SK-N-DZ (cell line): ENCODE measurements at regions not wholly inside any gene's neighbourhood (a gene's known extent, or its start where the extent isn't known, plus 50 kb on each side); places are given as distances from the start of the nearest gene placed in this dataset.
"Not testable (repeated sequence)": the region's sequence is repeated elsewhere in the genome, so short reads cannot be mapped to it uniquely, and the experiment has no call there.

Experiments
- DNase-seq: peaks from one replicate; pipeline ENCODE4 v3.0.0-alpha.2; 2015; ENCODE audit warnings: low spot score

DNA sequence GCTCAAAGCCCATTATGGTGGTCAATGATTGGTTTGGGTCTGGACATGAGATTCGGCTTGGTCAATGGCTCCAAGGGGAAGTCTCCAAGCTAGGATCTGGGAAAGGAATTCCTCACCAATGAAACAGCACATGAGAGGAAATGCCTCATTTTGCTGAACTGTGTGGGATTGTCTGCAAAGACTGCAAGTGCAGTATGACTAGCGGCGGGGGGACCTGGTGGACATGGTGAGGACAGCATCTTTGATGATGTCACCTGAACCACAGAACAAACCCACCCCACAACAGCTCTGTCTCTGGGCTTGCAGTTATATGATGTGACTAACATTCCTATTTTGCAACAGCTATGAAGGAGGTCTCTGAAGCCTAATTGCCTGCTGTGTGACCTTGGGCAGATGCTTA, 50.6 kb upstream of the NKD1 start:
- no peak for DNase-seq

DNA sequence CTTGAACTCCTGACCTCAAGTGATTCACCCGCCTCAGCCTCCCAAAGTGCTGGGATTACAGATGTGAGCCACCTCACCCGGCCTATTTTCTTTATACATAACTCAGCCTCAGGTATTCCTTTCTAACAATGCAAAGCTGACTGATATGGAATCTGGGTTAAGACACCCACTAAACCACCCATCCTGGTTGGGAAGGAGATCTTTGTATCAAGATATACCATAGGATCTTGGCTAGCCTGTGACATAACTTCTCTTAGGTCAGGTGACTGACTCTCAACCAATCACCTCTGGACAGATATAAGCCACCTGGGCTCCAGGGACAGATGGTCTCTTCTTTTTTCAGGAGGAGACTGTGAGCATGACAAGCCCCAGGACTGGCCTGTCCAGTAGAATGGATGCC, 51.2 kb upstream of the NKD1 start:
- DNase-seq = no peak

DNA sequence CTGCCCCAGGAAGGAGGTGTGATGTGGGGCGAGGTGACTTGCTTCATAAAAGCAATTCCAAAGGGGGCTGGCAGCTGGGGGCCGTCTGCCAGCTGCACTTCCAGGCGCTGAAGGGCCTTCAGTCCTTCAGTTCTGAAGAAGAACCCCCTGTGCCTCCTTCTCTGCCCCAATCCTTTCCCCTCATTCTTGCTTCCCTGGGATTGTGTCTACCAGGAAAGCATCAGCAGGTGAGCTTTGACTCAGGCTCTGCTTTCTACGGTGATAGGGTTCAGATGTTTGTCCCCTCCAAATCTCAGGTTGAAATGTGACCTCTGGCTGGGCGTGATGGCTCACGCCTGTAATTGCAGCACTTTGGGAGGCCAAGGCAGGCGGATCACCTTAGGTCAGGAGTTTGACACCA, 52.5 kb upstream of the NKD1 start:
- no peak for DNase-seq

DNA sequence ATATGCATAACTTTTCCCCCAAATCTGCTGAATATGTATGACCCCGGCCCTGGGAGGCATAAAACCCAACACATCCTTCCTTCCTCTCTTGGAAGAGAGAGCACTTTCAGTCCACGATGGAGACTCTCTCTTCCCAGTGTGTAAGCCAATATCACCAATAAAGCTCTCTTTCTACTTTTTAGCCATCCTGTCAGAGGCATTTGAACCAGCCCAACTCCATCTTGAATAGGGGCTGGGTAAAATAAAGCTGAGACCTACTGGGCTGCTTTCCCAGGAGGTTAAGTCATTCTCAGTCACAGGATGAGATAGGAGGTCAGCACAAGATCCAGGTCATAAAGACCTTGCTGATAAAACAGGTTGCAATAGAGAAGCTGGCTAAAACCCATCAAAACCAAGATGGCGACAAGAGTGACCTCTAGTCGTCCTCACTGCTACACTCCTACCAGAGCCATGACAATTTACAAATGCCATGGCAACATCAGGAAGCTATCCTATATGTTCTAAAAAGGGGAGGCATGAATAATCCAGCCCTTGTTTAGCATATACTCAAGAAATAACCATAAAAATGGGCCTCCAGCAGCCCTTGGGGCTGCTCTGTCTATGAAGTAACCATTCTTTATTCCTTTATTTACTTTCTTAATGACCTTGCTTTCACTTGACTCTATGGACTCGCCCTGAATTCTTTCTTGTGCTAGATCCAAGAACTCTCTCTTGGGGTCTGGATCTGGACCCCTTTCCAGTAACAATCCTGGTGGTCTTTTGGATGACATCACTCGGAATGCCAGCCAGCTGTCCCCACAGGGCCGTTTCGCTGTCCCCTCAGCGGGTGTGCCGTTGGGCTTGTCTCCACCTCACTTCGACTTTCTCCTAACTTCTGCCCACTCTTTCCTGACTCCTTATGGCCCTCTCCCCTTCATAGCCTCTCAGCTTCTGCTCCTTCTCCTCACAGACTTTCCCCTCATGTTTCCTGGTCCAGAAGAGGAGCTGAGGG, 53.4 kb upstream of the NKD1 start:
- no peak for DNase-seq

DNA sequence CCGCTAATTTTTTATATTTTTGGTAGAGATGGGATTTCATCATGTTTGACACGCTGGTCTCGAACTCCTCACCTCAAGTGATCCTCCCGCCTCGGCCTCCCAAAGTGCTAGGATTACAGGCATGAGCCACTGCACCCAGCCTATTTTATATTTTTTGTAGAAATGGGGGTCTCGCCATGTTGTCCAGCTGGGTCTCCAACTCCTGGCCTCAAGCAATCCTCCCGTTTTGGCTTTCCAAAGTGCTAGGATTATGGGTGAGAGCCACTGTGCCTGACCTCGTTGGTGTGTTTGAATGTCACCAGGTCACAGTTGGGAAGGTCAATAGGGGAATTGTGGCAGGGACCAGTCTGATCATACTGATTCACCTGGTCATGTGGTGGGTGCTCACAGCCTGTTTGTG, 56.7 kb upstream of the NKD1 start:
- DNase-seq = no peak

DNA sequence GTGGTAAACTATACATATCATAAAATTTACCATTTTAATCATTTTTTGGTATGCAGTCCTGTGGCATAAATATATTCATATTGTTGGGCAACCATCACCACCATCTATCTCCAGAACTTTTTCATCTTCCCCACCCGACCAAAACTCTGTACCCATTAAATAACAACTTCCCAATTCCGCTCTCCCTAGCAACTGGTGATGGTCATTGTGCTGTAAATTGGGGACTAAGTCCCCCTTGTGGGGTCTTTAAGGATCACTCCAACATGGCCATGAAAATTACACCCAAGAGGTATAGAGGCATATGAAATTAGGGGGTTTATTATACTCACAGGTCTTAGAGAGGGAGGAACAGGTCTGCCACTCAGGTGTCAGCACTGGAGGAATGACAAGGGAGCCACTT, 57.4 kb upstream of the NKD1 start:
- DNase-seq = no peak

DNA sequence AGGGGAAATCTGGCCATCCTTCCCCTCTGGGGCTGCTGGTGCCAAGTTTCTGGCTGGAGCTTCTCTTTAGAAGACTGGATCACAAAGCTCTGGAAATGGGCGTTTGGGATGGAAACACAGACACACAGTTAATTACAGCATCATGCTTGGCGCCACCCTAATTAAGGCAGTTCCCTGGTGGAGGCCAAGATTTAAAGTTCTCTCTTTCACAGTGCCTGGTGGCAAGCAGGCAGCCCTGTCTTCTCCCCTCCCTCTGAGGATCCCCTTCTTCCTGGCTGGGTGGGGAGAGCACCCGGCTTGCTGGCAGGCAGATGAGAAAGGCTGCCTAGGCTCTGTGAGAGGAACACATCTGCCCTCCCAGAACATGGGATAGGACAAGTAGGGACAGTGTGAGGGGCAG, 59.0 kb upstream of the NKD1 start:
- DNase-seq = no peak

DNA sequence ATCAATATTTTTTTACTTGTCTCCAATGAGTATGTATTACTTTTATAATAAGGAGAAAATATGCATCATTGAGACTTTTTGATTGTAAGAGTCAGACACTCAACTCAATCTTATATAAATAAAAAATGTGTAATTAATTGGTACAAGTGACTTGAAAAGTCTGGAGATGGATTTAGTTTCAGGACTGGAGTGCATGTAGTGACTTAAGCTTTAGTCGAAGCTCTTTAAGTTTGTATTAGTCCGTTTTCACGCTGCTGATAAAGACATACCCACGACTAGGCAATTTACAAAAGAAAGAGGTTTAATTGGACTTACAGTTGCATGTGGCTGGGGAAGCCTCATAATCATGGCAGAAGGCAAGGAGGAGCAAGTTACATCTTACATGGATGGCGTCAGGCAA, 60.7 kb upstream of the NKD1 start:
- DNase-seq = no peak

DNA sequence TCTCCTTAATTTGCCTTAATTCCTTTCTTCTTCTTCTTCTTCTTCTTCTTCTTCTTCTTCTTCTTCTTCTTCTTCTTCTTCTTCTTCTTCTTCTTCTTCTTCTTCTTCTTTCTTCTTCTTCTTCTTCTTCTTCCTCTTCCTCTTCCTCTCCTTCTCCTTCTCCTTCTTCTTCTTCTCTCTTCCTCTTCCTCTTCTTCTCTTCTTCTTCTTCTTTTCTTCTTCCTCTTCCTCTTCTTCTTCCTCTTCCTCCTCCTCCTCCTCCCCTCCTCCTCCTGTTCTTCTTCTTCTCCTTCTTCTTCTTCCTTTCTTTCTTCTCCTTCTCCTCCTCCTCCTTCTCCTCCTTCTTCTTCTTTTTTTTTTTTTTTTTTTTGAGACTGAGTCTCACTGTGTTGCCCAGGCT, 62.0 kb upstream of the NKD1 start:
- DNase-seq = not testable (repeated sequence)

DNA sequence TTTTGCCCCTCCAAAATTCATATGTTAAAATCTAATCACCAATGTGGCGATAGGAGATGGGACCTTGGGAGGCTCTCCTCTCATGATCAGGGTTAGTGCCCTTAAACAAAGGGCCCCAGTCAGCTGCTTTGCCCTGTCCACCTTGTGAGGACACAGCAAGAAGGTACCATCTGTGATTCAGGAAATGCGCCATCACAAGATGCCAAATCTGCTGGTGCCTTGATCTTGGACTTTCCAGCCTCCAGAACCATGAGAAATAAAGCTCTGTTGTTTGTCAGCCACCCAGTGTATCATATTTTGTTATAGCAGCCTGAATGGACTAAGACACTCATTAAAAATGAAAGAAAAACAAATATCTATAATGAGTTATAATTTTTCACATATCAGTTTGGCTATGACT, 63.0 kb upstream of the NKD1 start:
- no peak for DNase-seq

DNA sequence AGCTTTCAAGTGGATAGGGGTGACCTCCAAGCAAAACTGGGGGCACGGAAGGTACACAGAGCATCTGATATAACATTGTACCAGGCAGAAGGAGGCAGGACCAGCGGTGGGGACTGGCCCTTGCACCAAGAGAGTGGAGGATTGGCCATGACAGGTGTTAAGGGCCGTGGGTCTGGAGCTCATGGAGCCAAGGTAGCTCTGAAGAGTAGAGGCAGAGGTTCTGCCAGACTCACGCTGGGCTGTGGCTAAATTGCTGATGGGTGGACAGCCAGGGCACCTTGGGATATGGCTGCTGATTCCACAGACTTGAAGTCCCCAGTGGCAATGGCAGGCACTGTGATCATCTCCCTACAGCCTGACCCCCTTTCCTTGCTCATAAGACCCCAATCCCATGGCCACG, 65.9 kb upstream of the NKD1 start:
- DNase-seq = no peak

DNA sequence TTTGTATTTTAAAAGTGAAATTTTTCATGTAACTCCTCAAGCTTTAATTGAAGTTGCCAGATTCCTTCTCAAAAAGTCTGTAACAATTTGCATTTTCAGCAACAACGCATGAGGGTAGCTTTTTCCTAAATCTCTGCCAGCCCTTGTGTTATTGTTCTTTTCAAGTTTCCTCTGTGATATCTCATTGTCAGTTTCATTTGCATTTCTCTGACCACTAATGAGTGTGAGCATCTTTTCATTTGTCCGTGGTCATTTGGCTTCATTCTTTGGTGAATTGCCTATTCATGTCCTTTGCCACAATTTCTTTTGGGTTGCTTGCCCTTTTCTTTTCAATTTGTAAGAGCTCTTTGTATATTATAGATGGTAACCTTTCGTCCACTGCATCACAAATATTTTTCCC, 68.0 kb upstream of the NKD1 start:
- DNase-seq = no peak

DNA sequence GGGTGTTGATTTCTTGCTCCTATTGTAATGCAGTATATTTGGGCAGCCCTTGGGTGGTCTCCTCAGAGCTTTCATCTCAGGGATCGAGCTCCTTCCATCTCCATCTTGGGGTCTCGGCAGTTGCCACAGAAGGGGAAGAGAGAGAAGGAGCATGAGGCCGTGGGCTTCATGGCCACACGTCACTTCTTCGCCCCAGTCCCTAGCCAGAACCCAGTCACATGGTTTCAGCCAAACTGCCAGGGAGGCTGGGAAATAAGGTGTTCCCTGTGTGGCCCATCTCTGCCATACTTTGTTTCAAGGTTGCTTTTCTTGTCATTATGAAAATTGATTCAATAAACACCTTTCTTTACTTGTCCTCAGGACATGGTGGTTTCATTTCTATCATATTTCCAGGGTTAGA, 68.4 kb upstream of the NKD1 start:
- DNase-seq = no peak

DNA sequence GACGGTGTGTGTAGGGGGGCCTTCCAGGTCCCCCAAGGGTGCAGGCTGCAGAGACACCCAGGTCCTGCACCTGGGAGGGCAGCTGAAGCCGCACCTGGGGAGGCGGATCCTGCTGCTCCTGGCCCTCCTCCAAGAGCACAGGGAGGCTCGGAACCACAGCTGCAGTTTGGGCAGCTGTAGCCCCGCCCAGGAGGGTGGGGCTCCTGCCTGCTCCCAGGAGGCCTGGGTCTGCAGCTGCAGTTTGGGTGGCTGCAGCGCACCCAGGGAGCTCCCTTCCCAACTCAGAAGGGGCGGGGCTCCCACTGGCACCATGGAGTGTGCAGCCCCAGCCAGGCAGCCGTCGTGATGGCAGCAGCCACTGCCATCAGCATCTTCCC, 69.4 kb upstream of the NKD1 start:
- DNase-seq = no peak

DNA sequence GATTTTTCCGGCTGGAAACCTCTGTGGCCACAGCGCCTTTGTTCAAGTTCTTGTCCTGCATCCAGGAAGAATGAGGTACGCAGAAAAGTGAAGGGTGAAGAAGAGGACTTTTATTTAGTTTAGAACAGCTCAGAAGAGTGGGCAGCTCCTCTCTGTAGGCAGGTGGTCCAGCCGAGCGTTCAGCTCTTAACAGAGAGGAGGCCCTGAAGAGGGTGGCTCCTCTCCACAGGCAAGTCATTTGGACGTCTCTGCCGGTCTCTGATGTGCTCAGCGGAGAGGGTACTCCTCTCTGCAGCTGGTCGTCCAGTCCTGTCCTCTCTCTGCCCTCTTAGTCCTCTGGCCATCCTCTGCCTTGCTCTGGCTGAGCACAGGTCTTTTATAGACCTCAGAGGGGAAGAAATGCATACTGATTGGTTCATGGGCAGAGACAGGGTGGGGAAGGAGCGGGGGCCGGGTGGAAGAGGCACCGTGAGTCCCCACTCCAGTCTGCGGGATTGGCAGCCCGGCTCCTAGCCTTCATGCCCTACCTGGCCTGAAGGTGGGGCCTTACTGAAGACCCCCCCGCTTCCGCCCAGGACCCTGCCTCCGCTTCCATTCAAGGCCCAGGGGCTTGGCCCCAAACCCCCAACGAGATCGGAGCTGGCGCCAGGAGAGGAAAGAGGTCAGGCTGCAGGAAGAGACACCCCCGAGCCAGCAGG, 70.0 kb upstream of the NKD1 start:
- no peak for DNase-seq

DNA sequence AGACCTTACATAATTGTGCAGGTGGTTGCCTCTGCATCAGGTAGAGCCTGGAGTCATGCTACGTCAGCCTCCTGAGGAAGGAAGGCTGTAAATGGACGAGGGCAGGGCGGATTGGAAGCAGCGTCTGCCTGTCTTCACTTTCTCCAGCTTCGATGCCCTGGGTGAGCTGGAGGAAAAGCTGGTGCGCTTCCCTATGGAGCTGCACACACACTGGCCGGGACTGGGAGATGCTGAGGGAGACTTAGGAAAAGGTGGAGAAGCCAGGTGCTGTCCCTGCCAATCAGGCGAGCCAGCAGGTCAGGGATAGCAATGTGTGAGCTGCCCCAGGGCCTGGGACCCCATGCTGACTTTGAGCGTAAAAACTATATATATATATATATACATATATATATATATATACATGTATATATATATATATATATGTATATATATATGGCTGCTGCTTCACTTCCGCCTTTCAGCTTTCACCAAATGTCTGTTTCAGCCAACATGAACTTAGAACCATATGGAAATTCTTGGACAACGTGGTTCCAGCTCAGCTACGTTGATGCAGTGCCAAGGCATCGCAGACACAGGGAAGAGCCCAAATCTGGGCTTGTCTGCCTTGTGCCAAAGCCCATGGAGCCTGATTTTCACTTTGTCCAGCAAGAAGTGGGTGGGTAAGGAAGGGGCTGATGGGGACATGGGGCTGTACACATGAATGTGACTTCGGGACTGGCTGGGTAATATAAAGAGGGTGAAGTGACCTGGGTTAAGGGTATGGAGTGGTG, 71.5 kb upstream of the NKD1 start:
- no peak for DNase-seq

DNA sequence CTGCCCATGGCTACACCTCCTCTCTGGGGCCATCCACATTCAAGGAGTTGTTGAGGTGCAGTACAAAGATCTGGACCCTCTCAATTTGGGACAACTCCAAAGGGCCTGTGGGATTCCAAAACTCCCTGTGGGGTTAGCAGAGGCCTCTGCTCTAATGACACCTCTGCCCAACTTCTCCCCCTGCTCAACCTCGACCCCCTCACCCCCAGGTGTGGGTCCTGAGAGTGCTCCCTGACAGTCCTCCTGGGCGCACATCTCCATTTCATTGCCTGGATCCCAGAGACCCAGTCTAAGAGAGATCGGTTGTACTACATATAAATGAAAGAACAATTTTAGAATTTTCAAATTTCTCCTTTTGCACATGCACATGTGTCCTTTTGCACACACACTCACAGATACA, 73.0 kb upstream of the NKD1 start:
- no peak for DNase-seq

DNA sequence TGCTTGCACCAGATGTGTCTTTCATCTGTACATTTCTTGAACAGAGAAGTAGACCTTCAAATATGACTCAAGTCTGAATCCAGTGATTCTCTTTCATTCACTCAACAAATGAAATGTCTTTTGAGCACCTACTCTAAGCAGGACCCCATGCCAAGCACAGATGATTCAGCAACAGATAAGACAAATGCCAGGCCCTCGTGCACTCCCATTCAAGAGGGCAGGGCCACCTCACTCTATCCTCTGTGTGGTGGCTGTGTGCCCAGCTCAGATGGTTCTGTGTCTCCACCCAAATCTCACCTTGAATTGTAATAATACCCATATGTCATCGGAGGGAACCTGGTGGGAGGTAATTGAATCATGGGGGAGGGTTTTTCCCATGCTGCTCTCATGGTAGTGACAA, 74.1 kb upstream of the NKD1 start:
- no peak for DNase-seq

DNA sequence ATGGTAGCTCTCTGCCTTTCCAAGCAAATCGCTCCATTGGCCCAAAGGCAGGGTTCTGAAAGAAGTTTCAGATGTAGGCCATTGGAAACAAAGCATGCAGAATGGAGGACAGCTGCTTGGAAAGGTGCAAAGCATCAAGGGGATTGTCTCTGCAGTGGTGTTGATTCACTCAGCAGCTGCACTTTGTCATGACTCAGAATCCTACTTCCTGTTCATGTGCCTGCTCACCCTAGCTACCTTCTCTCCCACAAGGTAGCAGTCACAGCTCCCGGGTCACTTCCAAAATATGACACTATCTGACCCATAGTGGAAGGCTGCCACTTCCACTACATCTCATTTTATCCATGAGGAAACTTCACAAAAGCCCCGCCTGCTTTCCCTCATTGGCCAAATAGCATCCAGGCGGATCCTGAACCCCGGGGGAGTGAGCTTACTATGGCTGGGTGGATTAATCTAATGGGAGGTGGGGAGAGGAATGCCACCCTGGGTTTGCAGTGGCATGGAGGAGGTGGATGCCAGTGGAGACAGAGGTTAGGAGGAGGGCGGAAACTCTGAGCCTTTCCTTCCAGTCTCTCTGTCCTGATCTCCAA, 74.7 kb upstream of the NKD1 start:
- no peak for DNase-seq

DNA sequence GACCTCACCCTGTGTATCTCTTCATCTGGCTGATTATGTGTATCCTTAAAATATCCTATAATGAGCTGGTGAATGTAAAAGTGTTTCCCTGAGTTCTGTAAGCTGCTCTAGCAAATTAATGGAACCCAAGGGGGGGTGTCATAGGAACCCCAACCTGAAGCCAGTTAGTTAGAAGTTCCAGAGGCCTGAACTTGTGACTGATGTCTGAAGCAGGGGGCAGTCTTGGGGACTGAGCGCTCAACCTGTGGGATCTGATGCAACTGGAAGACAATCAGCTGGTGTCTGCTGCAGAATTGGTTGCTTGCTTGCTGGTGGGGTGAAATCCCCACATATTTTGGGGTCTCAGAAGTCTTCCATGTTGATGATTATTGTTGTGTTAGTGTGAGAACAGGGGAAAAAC, 75.7 kb upstream of the NKD1 start:
- no peak for DNase-seq

DNA sequence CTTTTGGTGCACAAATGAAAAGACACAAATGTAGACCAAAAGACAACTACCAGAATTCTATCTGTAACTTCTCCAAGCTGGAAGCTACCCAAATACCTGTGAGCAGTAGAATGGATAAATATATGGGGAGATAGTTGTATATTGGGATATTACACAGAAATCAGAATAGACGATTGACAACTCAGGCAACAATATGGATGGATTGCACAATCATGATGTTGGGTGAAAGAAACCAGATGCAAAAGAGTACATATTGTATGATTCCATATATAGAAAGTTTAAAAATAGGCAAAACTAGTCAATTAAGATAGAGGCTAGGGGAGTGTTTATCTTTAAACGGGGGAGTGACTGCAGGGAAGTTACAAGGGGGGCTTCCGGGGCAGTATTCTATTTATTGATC, 77.5 kb upstream of the NKD1 start:
- DNase-seq = no peak

DNA sequence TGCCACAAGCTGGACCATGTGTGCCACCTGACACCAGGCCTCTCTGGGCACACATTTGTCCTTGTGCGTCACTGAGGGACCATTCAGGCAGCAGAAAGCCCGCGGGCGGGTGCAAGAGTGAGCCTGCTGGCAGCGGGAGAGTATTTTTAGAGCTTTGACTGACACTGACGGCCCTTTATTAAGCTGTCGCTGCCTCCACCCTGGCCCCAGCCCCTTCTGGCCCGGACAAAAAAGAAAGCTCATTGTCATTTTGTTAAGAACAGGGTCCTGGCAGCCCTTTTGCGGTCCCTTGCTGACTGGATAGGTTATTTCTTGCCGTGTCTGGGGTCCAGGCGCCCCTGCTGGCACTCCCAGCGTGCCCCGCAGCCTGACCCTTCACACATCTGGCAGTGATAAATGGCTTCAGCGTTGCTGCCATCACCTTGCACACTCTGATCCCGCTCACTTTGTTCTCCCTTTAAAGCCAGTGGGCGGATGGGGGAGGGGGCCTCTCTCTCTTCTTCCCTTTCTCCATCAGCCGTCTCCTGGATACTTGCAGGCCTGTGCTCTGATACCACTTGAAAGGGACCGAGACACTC, 78.4 kb upstream of the NKD1 start:
- DNase-seq = peak; percentile 24
